ENCODE measurements at regions not wholly inside any gene's neighbourhood (a gene's known extent, or its start where the extent isn't known, plus 50 kb on each side); places are given as distances from the start of the nearest gene placed in this dataset.
A peak's percentile ranks its signal among the peaks of the same experiment; 100 is the strongest.

GRCh38 chr13:28557725-28558520 lies 63.0 kb upstream of the FLT1 start:
- Histone ChIP-seq H3K23me2 (ENCODE audit: low read depth, low read length) (no peaks in the 10 kb centered on the region), H4K5ac (ENCODE audit: insufficient read length, low read depth, low read length) (no peak overlapping the region), H3K27me3 (replicated peaks in 1 of 4; ENCODE audit: control insufficient read depth in 3 of 4, extremely low read depth in 1 of 4, insufficient read depth in 3 of 4, low read length in 3 of 4) (no peaks in the 10 kb centered on the region), H3K4me1 (replicated peaks in 1 of 4; ENCODE audit: control insufficient read depth in 3 of 4, insufficient read depth in 4 of 4, low read length in 3 of 4) (no peaks in the 10 kb centered on the region), H3K56ac (replicated peaks; ENCODE audit: insufficient read length, low read depth, low read length) (no peak overlapping the region), H3K9ac (replicated peaks in 1 of 4; ENCODE audit: extremely low read depth in 1 of 4, low read depth in 3 of 4, low read length in 3 of 4) (no peak overlapping the region), H3K79me1 (ENCODE audit: low read depth, low read length) (no peaks in the 10 kb centered on the region), H2AFZ (ENCODE audit: low read length) (peak overlapping the region; percentile 86; the same call in 1 of the 2 replicates), H3K4ac (replicated peaks; ENCODE audit: insufficient read length, low read depth, low read length) (no peak overlapping the region), H2BK12ac (ENCODE audit: low read depth, low read length) (peak overlapping the region; percentile 29; the same call in 1 of the 2 replicates), H2BK15ac (ENCODE audit: low read length) (no peak overlapping the region), H2BK20ac (ENCODE audit: low read length) (no peak overlapping the region), H4K8ac (ENCODE audit: extremely low read depth, insufficient read depth, low read length) (no peak overlapping the region), H2BK5ac (ENCODE audit: low read depth, low read length) (no peak overlapping the region), H3K9me3 (ENCODE audit: insufficient read depth in 2 of 2, low read depth in 1 of 2, low read length in 1 of 2) (no peaks in the 10 kb centered on the region), H3K79me2 (ENCODE audit: control insufficient read depth in 1 of 2, insufficient read depth in 2 of 2, low read length in 2 of 2) (no peaks in the 10 kb centered on the region), H4K91ac (replicated peaks; ENCODE audit: insufficient read length, low read length) (no peak overlapping the region), H4K20me1 (replicated peaks in 1 of 2; ENCODE audit: control insufficient read depth in 1 of 2, insufficient read depth in 2 of 2, low read length in 2 of 2) (no peaks in the 10 kb centered on the region), H3K36me3 (ENCODE audit: control insufficient read depth in 2 of 4, insufficient read depth in 4 of 4, low read length in 3 of 4) (no peaks in the 10 kb centered on the region), H3K27ac (ENCODE audit: low read depth, low read length) (no peak overlapping the region), H3K18ac (ENCODE audit: extremely low read depth, low read length) (no peak overlapping the region), H2AK5ac (ENCODE audit: low read depth, low read length) (no peak overlapping the region), H3K4me2 (ENCODE audit: insufficient read depth in 1 of 2, low read depth in 2 of 2, low read length in 2 of 2) (no peak overlapping the region), H3K4me3 (ENCODE audit: extremely low read depth in 1 of 4, insufficient read depth in 2 of 4, low read depth in 3 of 4, low read length in 4 of 4) (no peak overlapping the region), H2BK120ac (replicated peaks; ENCODE audit: low read depth, low read length) (no peak overlapping the region), H3K23ac (ENCODE audit: insufficient read length) (no peak overlapping the region), H3K14ac (ENCODE audit: insufficient read length) (no peak overlapping the region)
- no peak for FAIRE-seq
- POLR2A ChIA-PET (ENCODE audit: partially characterized antibody) = no interaction called here
- 75% methylated on average over 5 of the region's 5 CpGs; no CpG with 5 or more reads in 1 of the 2 experiments for WGBS, 2 experiments (ENCODE audit: extremely low coverage in 1 of 2, insufficient coverage in 1 of 2, insufficient read length in 1 of 2, insufficient replicate concordance in 2 of 2, low coverage in 1 of 2, low lambda C conversion rate in 2 of 2, missing lambda C conversion rate in 1 of 2)
- no peak for DNase-seq (ENCODE audit: low read depth in 1 of 2, low spot score in 2 of 2)
- CTCF ChIA-PET (ENCODE audit: partially characterized antibody) = interaction anchor here (1.0 kb wide), 1 partner anchor 98 kb away, joined by 3 read pairs; no protein-coding TSS in a partner anchor
- TF ChIP-seq ZNF274 (IDR thresholded peaks at IDR 0.05; ENCODE audit: borderline replicate concordance, extremely low read depth, low read length) (no peak), MAFK (IDR thresholded peaks at IDR 0.05; ENCODE audit: low read depth, low read length) (no peak), SP4 (IDR thresholded peaks at IDR 0.05; ENCODE audit: low read length) (no peak), NANOG (IDR thresholded peaks at IDR 0.05; ENCODE audit: insufficient read depth, low read depth, low read length, poor library complexity, severe bottlenecking) (no peak), RNF2 (IDR thresholded peaks at IDR 0.05; ENCODE audit: borderline replicate concordance, low read depth, low read length, missing control alignments, poor library complexity, severe bottlenecking) (no peak), RXRA (IDR thresholded peaks at IDR 0.05; ENCODE audit: insufficient read depth, low read depth, low read length) (no peak), SP1 (IDR thresholded peaks at IDR 0.05; ENCODE audit: low read depth, low read length) (no peak), GTF2F1 (IDR thresholded peaks at IDR 0.05; ENCODE audit: borderline replicate concordance, low read depth, low read length) (no peak), RAD21 (IDR thresholded peaks at IDR 0.05 in 1 of 2, conservative IDR thresholded peaks at IDR 0.05 in 1 of 2; ENCODE audit: low read depth in 2 of 2, low read length in 2 of 2) (no peak), SIX5 (IDR thresholded peaks at IDR 0.05; ENCODE audit: low read depth, low read length) (no peak), HDAC2 (IDR thresholded peaks at IDR 0.05; ENCODE audit: borderline replicate concordance in 1 of 2, low read depth in 2 of 2, low read length in 2 of 2) (no peak)
